HG02852 (cell line): ENCODE measurements at regions not wholly inside any gene's neighbourhood (a gene's known extent, or its start where the extent isn't known, plus 50 kb on each side); places are given as distances from the start of the nearest gene placed in this dataset.

Source experiments
- ATAC-seq: cut with Tn5 transposase; IDR thresholded peaks from one replicate; pipeline ENCODE4 v1.9.1; 2021; ENCODE audit warnings: mild to moderate bottlenecking, moderate library complexity; ENCODE audit not compliant: unreplicated experiment

- no peak for ATAC-seq
Measured at GRCh38 chr17:65277576-65277975, 140.4 kb downstream of the RGS9 start.
